ENCODE measurements at regions not wholly inside any gene's neighbourhood (a gene's known extent, or its start where the extent isn't known, plus 50 kb on each side); places are given as distances from the start of the nearest gene placed in this dataset.

DNA sequence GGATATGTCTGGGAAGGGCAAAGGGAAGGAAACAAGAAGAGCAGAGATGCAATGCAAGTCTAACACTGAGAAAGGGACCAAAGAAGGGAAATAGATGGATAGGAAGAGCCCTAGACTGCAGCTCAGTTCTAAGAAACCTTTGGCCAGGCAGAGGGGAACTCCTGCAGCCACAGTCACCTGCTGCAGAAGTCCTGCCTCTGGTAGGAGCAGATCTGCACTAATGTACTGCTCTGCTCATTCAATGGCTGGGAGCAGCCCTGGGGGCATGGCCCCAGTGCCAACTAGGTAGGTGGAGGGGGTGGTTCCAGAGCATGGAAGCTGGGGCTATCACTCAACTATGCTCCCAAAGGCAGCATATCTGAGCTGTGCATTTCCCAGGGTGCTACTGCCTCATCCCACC is 388.9 kb downstream of the PCNX1 start:
- TF ChIP-seq POLR2A (IDR thresholded peaks at IDR 0.05) = no peak
- no peak for TF ChIP-seq CTCF (IDR thresholded peaks at IDR 0.05)

All from uterus (tissue), 2 donors.